Tibial nerve (tissue), 4 donors: ENCODE measurements at regions not wholly inside any gene's neighbourhood (a gene's known extent, or its start where the extent isn't known, plus 50 kb on each side); places are given as distances from the start of the nearest gene placed in this dataset.
"Not testable (repeated sequence)": the region's sequence is repeated elsewhere in the genome, so short reads cannot be mapped to it uniquely, and the experiment has no call there.

Experiments used
- DNase-seq, 2 donors: peaks; one replicate each; pipeline ENCODE4 v3.0.0-alpha.2; 2019; ENCODE audit warnings: low spot score in 2 of 2
- H3K27ac ChIP-seq, 4 donors: fragments of 200-600 bp; sonication (generic) in 3 of 4; one replicate each; pipeline ENCODE4 v1.5.1; 2017 to 2019; ENCODE audit warnings: mild to moderate bottlenecking in 1 of 4
- H3K27me3 ChIP-seq, 2 donors: fragments of 200-600 bp; sonication (generic) in 1 of 2; one replicate each; pipeline versions ENCODE4 v1.5.1 to v1.6.0; 2017 to 2019
- H3K36me3 ChIP-seq, 3 donors: fragments of 200-600 bp; sonication (generic); one replicate each; pipeline ENCODE4 v1.5.1; 2018 to 2019
- H3K4me1 ChIP-seq, 4 donors: fragments of 200-600 bp; sonication (generic) in 3 of 4; one replicate each; pipeline ENCODE4 v1.5.1; 2017 to 2019
- H3K4me3 ChIP-seq, 4 donors: fragments of 200-600 bp; sonication (generic) in 3 of 4; one replicate each; pipeline ENCODE4 v1.5.1; 2017 to 2019; ENCODE audit warnings: mild to moderate bottlenecking in 1 of 4, moderate library complexity in 1 of 4
- H3K9me3 ChIP-seq, 4 donors: fragments of 200-600 bp; sonication (generic) in 3 of 4; one replicate each; pipeline ENCODE4 v1.5.1; 2017 to 2019
- CTCF ChIP-seq, 5 experiments: fragments of 200-600 bp in 3 of 5; fragments of 450-650 bp in 2 of 5; sonication (generic) in 3 of 5; IDR thresholded peaks; one replicate each; pipeline ENCODE4 v1.5.1; 2016 to 2019; ENCODE audit warnings: antibody characterized with exemption in 5 of 5, mild to moderate bottlenecking in 3 of 5, moderate library complexity in 2 of 5
- EP300 ChIP-seq, 2 donors: sonication (generic); formaldehyde crosslinking; IDR thresholded peaks; one replicate each; pipeline ENCODE4 v1.6.1; 2017; ENCODE audit warnings: antibody characterized with exemption in 2 of 2, mild to moderate bottlenecking in 1 of 2
- POLR2A ChIP-seq, 2 donors: fragments of 450-650 bp; IDR thresholded peaks; one replicate each; pipeline ENCODE4 v1.6.1; 2017; ENCODE audit warnings: antibody characterized with exemption in 2 of 2, mild to moderate bottlenecking in 2 of 2, moderate library complexity in 2 of 2
- WGBS, 2 donors: methylation state at CpG; one replicate each; pipeline ENCODE4 v1.1.5; 2018; 5-methylcytosine and 5-hydroxymethylcytosine counted together

GRCh38 chr1:238690415-238690814, 696.0 kb upstream of the CHRM3 start:
- H3K27me3 ChIP-seq, result no peaks in the 10 kb centered on the region
- TF ChIP-seq CTCF (IDR thresholded peaks at IDR 0.05) (no peak), POLR2A (IDR thresholded peaks at IDR 0.05) (no peak), EP300 (IDR thresholded peaks at IDR 0.05) (no peak)
- no peak for DNase-seq
- no peaks in the 10 kb centered on the region for H3K36me3 ChIP-seq
- no peaks in the 10 kb centered on the region for H3K4me1 ChIP-seq
- H3K9me3 ChIP-seq, result peaks cover 0 to 2% (median 0%) of the 10 kb centered on the region in 4 donors
- H3K27ac ChIP-seq, result no peak overlapping the region
- no peak overlapping the region for H3K4me3 ChIP-seq

GRCh38 chr1:238684576-238684975, 701.8 kb upstream of the CHRM3 start:
- not testable (repeated sequence) for H3K9me3 ChIP-seq, H3K27me3 ChIP-seq
- 97 to 100% methylated on average over 3 to 17 of the region's 27 CpGs for WGBS, 2 donors

DNA sequence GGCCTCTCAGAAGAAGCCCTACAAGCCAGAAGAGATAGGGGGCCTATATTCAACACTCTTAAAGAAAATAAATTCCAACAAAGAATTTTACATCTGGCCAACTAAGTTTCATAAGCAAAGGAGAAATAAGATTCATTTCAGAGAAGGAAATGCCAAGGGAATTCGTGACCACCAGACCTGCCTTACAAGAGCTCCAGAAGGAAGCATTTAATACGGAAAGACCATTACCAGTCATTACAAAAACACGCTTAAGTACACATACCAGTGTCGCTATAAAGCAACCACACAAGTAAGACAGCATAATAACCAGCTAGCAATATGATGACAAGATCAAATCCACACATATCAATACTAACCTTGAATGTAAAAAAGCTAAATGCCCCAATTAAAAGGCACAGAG, 704.9 kb upstream of the CHRM3 start:
- Histone ChIP-seq H3K36me3 (no peaks in the 10 kb centered on the region), H3K27ac (no peak overlapping the region), H3K9me3 (peaks cover 0 to 8% (median 0%) of the 10 kb centered on the region in 4 donors), H3K4me1 (no peaks in the 10 kb centered on the region), H3K27me3 (no peaks in the 10 kb centered on the region), H3K4me3 (no peak overlapping the region)
- 84 to 94% methylated on average over 4 of the region's 4 CpGs for WGBS, 2 donors
- TF ChIP-seq POLR2A (IDR thresholded peaks at IDR 0.05) (no peak), CTCF (IDR thresholded peaks at IDR 0.05) (no peak)
- DNase-seq, result no peak

More at GRCh38 chr1:238684576-238684975, 701.8 kb upstream of the CHRM3 start:
- H3K4me1 ChIP-seq, DNase-seq, H3K36me3 ChIP-seq, H3K4me3 ChIP-seq, H3K27ac ChIP-seq: not testable (repeated sequence)

GRCh38 chr1:238681021-238681420, 705.3 kb upstream of the CHRM3 start:
- Histone ChIP-seq H3K36me3 (no peaks in the 10 kb centered on the region), H3K4me1 (no peaks in the 10 kb centered on the region), H3K27ac (no peak overlapping the region), H3K27me3 (no peaks in the 10 kb centered on the region), H3K9me3 (peaks cover 0 to 8% (median 0%) of the 10 kb centered on the region in 4 donors), H3K4me3 (no peak overlapping the region)
- no peak for TF ChIP-seq CTCF (IDR thresholded peaks at IDR 0.05)
- TF ChIP-seq EP300 (IDR thresholded peaks at IDR 0.05), result no peak
- no peak for TF ChIP-seq POLR2A (IDR thresholded peaks at IDR 0.05)
- WGBS, 2 donors, result 85 to 90% methylated on average over 5 of the region's 5 CpGs
- DNase-seq, result no peak

GRCh38 chr1:238677567-238677966, 708.8 kb upstream of the CHRM3 start:
- no peaks in the 10 kb centered on the region for H3K9me3 ChIP-seq
- TF ChIP-seq EP300 (IDR thresholded peaks at IDR 0.05) (no peak), CTCF (IDR thresholded peaks at IDR 0.05) (no peak), POLR2A (IDR thresholded peaks at IDR 0.05) (no peak)
- 91 to 93% methylated on average over 4 of the region's 4 CpGs for WGBS, 2 donors
- DNase-seq, result no peak
- no peak overlapping the region for H3K27ac ChIP-seq
- no peak overlapping the region for H3K4me3 ChIP-seq
- H3K4me1 ChIP-seq, result no peaks in the 10 kb centered on the region
- H3K36me3 ChIP-seq, result no peaks in the 10 kb centered on the region
- H3K27me3 ChIP-seq, result no peaks in the 10 kb centered on the region

DNA sequence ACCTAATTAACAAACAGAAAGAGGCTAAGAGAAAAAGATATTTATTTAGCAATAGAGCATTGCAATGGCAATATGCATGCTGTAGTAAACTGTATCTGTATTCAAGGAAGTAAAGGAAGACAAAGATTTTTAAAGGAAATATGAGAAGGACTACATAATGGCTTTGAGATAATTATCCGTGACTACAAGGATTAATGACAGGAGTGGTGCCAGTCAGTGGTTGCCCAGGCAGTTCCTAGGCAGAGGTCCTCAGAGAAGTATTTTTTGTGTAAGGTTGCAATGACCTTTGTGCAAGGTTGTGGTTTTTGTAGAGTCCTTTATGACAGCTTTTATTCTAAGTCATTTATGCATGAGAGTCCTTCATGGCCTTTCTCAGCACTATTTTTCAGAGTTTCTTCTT, 711.1 kb upstream of the CHRM3 start:
- Histone ChIP-seq H3K4me1 (no peaks in the 10 kb centered on the region), H3K27me3 (no peaks in the 10 kb centered on the region), H3K4me3 (no peak overlapping the region), H3K36me3 (no peaks in the 10 kb centered on the region), H3K27ac (no peak overlapping the region), H3K9me3 (no peaks in the 10 kb centered on the region)
- DNase-seq, result no peak
- WGBS, 2 donors, result 81 to 94% methylated on average over 1 of the region's 1 CpG
- no peak for TF ChIP-seq CTCF (IDR thresholded peaks at IDR 0.05)
- TF ChIP-seq EP300 (IDR thresholded peaks at IDR 0.05), result no peak
- TF ChIP-seq POLR2A (IDR thresholded peaks at IDR 0.05), result no peak
